ENCODE measurements at regions not wholly inside any gene's neighbourhood (a gene's known extent, or its start where the extent isn't known, plus 50 kb on each side); places are given as distances from the start of the nearest gene placed in this dataset.
"Not testable (repeated sequence)": the region's sequence is repeated elsewhere in the genome, so short reads cannot be mapped to it uniquely, and the experiment has no call there.

- Histone ChIP-seq H3K9ac (ENCODE audit: low read length) (no peak overlapping the region), H3F3A (ENCODE audit: insufficient read depth, low read length) (no peaks in the 10 kb centered on the region), H3K9me3 (replicated peaks; ENCODE audit: insufficient read depth, low read length) (no peaks in the 10 kb centered on the region), H3K27ac (ENCODE audit: low read length) (no peak overlapping the region), H3K9me2 (replicated peaks; ENCODE audit: insufficient read depth, low read length) (no peaks in the 10 kb centered on the region), H3K4me2 (ENCODE audit: low read depth, low read length) (no peak overlapping the region), H3K4me1 (ENCODE audit: low read length) (no peaks in the 10 kb centered on the region), H2AFZ (ENCODE audit: low read length) (no peak overlapping the region), H3K4me3 (ENCODE audit: low read length) (no peak overlapping the region), H4K20me1 (ENCODE audit: insufficient read depth, low read length) (no peaks in the 10 kb centered on the region), H3K36me3 (replicated peaks; ENCODE audit: insufficient read depth, low read length) (no peaks in the 10 kb centered on the region), H3K27me3 (replicated peaks; ENCODE audit: insufficient read depth, low read length) (no peaks in the 10 kb centered on the region), H3K79me2 (ENCODE audit: low read length) (no peaks in the 10 kb centered on the region)
- no peak for TF ChIP-seq EZH2phosphoT487 (IDR thresholded peaks at IDR 0.05; ENCODE audit: low read length)
- no peak for TF ChIP-seq CTCF (IDR thresholded peaks at IDR 0.05; ENCODE audit: low read length)
- no peak for TF ChIP-seq EZH2 (optimal IDR thresholded peaks at IDR 0.05; ENCODE audit: low read depth, low read length)
- no peak for DNase-seq
Measured at GRCh38 chr2:2775018-2775417, 443.9 kb upstream of the MYT1L start.

- Histone ChIP-seq H3K27ac (ENCODE audit: low read length) (no peak overlapping the region), H4K20me1 (ENCODE audit: insufficient read depth, low read length) (no peaks in the 10 kb centered on the region), H3K9me3 (replicated peaks; ENCODE audit: insufficient read depth, low read length) (no peaks in the 10 kb centered on the region), H3K36me3 (replicated peaks; ENCODE audit: insufficient read depth, low read length) (no peaks in the 10 kb centered on the region), H3K9me2 (replicated peaks; ENCODE audit: insufficient read depth, low read length) (no peaks in the 10 kb centered on the region), H3F3A (ENCODE audit: insufficient read depth, low read length) (no peaks in the 10 kb centered on the region), H3K9ac (ENCODE audit: low read length) (no peak overlapping the region), H3K4me1 (ENCODE audit: low read length) (no peaks in the 10 kb centered on the region), H3K79me2 (ENCODE audit: low read length) (no peaks in the 10 kb centered on the region), H2AFZ (ENCODE audit: low read length) (no peak overlapping the region), H3K27me3 (replicated peaks; ENCODE audit: insufficient read depth, low read length) (no peaks in the 10 kb centered on the region), H3K4me2 (ENCODE audit: low read depth, low read length) (no peak overlapping the region), H3K4me3 (ENCODE audit: low read length) (no peak overlapping the region)
- no peak for DNase-seq
- no peak for TF ChIP-seq EZH2 (optimal IDR thresholded peaks at IDR 0.05; ENCODE audit: low read depth, low read length)
- no peak for TF ChIP-seq EZH2phosphoT487 (IDR thresholded peaks at IDR 0.05; ENCODE audit: low read length)
- no peak for TF ChIP-seq CTCF (IDR thresholded peaks at IDR 0.05; ENCODE audit: low read length)
Measured at GRCh38 chr2:2773692-2774091, 442.6 kb upstream of the MYT1L start.

GRCh38 chr2:2773080-2773479, 442.0 kb upstream of the MYT1L start:
- H3K79me2 ChIP-seq (ENCODE audit: low read length); H3K27ac ChIP-seq (ENCODE audit: low read length); H2AFZ ChIP-seq (ENCODE audit: low read length); H3K4me1 ChIP-seq (ENCODE audit: low read length); H3K27me3 ChIP-seq (replicated peaks; ENCODE audit: insufficient read depth, low read length); H3K9me3 ChIP-seq (replicated peaks; ENCODE audit: insufficient read depth, low read length); H4K20me1 ChIP-seq (ENCODE audit: insufficient read depth, low read length); H3K9me2 ChIP-seq (replicated peaks; ENCODE audit: insufficient read depth, low read length); H3K4me2 ChIP-seq (ENCODE audit: low read depth, low read length); H3K36me3 ChIP-seq (replicated peaks; ENCODE audit: insufficient read depth, low read length); H3F3A ChIP-seq (ENCODE audit: insufficient read depth, low read length); H3K9ac ChIP-seq (ENCODE audit: low read length); H3K4me3 ChIP-seq (ENCODE audit: low read length); DNase-seq: not testable (repeated sequence)

GRCh38 chr2:2771721-2772411, 440.8 kb upstream of the MYT1L start:
- no peak overlapping the region for H3K27ac ChIP-seq (ENCODE audit: low read length)
- no peak for DNase-seq
- no peaks in the 10 kb centered on the region for H3F3A ChIP-seq (ENCODE audit: insufficient read depth, low read length)
- no peak overlapping the region for H3K9ac ChIP-seq (ENCODE audit: low read length)
- H3K4me2 ChIP-seq (ENCODE audit: low read depth, low read length): no peak overlapping the region
- TF ChIP-seq EZH2phosphoT487 (IDR thresholded peaks at IDR 0.05; ENCODE audit: low read length): no peak
- TF ChIP-seq CTCF (IDR thresholded peaks at IDR 0.05; ENCODE audit: low read length): no peak
- TF ChIP-seq EZH2 (optimal IDR thresholded peaks at IDR 0.05; ENCODE audit: low read depth, low read length): no peak
- no peaks in the 10 kb centered on the region for H3K79me2 ChIP-seq (ENCODE audit: low read length)
- no peak overlapping the region for H2AFZ ChIP-seq (ENCODE audit: low read length)
- no peaks in the 10 kb centered on the region for H4K20me1 ChIP-seq (ENCODE audit: insufficient read depth, low read length)
- no peaks in the 10 kb centered on the region for H3K9me3 ChIP-seq (replicated peaks; ENCODE audit: insufficient read depth, low read length)
- H3K4me1 ChIP-seq (ENCODE audit: low read length): no peaks in the 10 kb centered on the region
- H3K36me3 ChIP-seq (replicated peaks; ENCODE audit: insufficient read depth, low read length): no peaks in the 10 kb centered on the region
- no peak overlapping the region for H3K4me3 ChIP-seq (ENCODE audit: low read length)
- H3K9me2 ChIP-seq (replicated peaks; ENCODE audit: insufficient read depth, low read length): no peaks in the 10 kb centered on the region
- no peaks in the 10 kb centered on the region for H3K27me3 ChIP-seq (replicated peaks; ENCODE audit: insufficient read depth, low read length)

All from MM.1S (cell line).